HG03060 (cell line): ENCODE measurements at regions not wholly inside any gene's neighbourhood (a gene's known extent, or its start where the extent isn't known, plus 50 kb on each side); places are given as distances from the start of the nearest gene placed in this dataset.
"Not testable (repeated sequence)": the region's sequence is repeated elsewhere in the genome, so short reads cannot be mapped to it uniquely, and the experiment has no call there.

Source experiments
- ATAC-seq: cut with Tn5 transposase; IDR thresholded peaks from one replicate; pipeline ENCODE4 v1.9.1; 2021; ENCODE audit warnings: low read depth, moderate number of reproducible peaks; ENCODE audit not compliant: unreplicated experiment

DNA sequence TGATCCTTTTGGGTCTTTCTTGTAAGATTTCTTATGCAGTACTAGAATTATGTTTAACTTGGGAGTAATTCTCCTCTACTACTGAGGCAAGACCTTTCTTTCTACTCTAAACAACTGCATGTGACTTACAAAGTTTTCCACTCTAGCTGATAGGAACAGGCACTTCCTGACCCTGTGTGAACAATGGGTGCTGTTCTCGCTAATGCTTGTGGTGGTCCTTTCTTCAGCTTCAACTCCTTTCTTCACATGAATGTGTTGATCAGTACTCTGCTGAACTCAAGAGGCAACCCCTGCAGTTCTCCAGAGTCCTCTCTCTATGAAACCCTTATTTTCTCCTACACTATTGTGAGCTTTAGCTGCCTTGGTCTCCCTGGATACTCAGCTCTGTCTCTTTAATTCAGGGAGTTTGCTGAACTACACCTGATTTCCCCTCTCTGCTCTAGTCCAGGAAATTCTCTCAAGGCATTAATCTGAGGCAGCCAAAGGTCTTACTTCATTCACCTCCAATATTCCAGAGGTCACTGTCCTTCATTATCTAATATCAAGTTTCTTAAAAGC, 484.6 kb upstream of the PIK3R1 start:
- no peak for ATAC-seq

DNA sequence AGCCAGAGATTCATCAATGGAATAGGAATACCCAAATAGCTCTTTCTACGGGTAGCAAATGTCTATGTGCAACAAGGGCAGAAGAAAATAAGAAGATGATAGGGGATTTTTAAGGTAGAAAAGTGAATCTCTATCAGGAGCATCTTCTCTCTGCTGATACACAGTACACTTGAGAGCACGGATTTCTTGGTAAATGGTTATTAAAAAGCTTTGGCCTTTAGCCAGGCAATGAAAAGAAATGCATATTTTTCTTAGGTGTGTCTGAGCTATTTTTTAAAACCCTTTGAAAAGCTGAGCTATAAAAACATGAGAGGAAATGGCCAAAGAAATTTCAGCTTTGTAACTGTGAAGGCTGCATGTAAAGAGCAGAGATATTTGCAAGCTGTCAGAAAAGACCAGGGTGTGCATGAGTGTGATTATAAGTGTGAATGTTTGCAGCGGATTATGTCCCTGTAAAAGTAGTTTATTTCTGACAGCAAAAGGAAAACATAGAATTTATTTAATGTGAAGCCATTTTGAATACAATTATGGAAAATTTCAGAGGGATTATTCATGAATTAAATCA, 487.1 kb upstream of the PIK3R1 start:
- no peak for ATAC-seq

DNA sequence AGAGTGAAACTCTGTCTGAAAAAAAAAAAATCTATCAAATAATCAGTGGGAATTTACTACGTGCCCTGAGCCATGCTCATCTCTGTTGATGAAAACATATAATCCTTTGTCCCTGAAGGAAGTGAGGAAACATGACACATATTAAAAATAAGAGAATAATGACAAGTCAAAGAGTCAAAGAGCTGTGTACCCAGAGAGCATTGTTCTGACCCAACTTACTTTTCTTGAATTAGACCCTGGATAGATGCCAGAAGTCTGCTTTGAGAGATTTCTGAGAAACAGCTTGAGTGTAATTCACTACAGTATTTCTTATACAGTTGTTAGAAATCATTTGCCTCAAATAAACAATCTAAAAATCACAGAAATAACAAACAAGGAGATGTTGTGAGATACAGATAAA, 490.0 kb upstream of the PIK3R1 start:
- ATAC-seq, result no peak

DNA sequence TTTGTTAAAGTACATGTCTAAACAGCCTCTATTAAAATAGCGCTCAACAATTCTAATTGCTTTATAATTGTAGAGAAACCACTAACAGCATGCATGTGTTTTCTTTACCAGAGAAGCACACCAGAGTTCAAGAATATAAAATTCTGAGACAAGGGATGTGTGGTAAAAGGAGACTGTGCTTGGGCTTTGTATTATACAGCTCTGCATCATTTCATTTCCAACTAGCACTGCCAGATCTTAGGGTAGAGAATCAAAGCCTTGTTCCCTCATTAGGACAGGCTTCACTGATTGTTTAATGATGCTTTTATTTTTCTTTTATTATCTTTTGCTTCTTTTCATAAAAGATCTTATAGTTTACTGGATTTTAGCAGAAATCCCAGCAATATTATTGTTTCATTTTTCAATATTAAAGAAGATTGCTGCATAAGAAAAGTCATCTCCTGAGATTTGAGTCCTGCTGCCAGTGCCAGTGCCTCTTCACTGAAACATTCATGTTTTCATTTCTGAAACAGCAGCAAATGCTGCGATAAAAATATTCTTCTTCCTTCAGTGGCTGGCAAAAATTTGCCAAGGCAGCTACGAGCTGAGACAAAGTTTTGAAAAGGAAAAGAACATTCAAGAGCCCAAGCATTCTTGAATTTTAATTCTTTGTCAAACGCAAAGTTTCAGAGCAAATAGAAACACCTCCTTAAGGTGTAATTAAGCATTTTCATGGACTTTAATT, 491.0 kb upstream of the PIK3R1 start:
- no peak for ATAC-seq

DNA sequence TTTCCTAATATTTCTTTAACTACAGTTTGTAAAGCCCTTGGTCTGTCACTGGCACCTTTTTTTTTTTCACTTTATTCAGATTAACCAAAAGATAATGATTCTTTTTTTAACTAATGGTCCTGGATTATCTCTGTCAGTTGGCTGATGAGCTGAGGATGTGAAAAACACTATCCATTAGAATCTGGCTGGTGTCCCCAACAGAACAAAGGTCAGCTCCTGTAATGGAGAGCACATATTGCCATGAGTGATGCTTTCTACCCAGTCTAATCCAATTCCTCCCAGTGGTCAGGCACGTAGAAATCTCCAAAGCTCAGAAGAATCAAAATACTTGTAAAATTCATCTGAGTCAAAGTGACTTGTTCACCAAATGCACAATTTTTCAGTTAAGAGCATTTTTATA, 491.7 kb upstream of the PIK3R1 start:
- ATAC-seq, result no peak

DNA sequence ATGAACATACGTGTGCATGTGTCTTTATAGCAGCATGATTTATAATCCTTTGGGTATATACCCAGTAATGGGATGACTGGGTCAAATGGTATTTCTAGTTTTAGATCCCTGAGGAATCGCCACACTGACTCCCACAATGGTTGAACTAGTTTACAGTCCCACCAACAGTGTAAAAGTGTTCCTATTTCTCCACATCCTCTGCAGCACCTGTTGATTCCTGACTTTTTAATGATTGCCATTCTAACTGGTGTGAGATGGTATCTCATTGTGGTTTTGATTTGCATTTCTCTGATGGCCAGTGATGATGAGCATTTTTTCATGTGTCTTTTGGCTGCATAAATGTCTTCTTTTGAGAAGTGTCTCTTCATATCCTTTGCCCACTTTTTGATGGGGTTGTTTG, 493.0 kb upstream of the PIK3R1 start:
- not testable (repeated sequence) for ATAC-seq

DNA sequence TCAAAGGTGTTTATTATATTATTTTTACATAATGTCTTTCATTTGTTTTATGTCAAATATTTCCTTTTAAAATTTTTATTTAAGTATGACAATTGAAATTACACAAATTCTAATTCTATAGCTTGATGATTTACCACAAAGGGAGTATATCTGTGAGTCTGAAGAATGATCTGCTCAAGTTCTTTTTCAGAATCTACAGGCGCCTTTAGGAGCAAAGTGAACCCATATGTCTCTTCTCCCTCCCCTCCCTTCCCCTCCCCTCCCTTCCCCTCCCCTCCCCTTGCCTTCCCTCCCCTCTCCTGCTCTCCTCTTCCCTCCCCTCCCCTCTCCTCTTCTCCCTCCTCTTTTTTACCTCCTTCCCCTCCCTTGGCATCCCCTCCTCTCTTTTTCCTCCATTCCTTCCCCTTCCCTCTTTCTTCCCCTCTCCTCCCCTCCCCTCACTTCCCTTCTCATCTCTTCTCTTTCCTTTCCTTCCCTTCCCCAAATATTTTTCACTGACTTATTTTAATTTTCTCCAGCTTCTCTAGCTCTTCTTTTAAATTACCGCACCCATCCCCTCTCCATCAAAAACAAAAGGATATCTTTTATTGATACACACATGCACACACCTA, 495.3 kb upstream of the PIK3R1 start:
- no peak for ATAC-seq

DNA sequence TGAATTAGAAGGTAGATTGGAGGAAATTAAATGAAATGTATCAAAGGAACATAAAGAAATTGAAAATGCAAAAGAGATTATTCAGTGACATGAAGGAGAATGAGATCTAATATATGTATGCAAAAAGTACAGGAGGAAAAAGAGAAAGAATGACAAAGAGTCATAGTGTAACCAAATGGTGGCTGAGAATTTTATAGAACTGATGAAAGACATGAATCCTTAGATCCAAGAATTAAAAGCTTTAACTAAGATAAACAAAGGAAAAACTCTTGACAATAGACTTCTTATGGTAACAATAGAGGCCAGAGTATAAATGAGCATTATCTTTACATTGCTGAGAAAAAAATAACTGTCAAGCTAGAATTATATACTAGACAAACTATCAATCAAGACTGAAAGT, 505.4 kb upstream of the CD180 start:
- ATAC-seq, result no peak

DNA sequence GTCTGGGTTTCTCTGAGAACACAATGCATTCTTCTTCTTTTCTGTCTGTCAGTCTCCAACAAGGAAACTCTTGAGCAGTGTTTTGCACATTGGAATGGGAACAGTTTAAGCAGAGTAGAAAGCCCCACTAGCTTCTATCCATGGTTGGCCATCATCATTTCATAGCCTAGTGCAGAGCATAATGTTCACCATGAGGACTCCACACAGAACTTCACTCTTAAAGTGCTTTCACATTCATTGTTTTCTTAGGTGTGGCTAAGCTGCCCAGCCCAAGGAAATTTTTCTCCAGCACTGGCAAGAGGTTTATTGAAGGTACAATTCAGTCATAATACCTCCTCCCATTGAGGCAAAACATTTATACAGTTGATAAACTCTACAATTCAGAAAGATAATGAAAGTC, 503.0 kb upstream of the CD180 start:
- no peak for ATAC-seq

DNA sequence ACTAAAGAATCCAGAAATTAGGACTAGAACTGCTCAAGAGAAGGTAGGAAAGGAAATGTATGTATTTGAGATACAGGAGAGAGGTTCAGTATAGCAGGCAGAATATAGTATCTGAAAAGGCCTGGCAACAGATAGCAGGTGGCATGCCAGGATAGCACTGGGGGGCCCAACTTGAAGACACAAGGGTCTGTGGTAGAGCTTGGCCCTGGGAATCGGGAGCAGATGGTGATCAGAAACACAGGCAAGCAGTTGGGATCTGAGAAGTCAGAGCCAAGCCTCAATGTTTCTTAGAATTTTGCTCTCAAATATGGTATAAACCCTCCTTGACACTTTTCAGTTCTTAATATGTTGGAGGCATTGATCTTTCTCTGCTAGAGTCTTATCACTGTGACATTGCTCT, 499.8 kb upstream of the CD180 start:
- no peak for ATAC-seq

DNA sequence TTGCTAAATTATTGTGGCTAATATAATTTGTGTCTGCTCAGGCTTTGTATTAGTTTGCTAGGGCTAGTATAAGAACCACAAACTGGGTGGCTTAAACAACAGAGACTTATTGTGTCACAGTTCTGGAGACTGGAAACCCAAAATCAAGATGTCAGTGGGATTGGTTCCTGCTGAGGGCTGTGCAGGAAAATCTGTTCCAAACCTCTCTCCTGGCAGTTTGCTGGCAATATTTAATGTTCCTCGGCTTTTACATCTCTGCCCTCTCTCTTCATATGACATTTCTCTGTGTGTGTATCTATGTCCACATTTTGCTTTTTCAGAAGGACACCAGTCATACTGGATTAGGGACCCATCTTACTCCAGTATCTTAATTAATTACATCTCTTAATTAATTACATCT, 498.8 kb upstream of the CD180 start:
- no peak for ATAC-seq

DNA sequence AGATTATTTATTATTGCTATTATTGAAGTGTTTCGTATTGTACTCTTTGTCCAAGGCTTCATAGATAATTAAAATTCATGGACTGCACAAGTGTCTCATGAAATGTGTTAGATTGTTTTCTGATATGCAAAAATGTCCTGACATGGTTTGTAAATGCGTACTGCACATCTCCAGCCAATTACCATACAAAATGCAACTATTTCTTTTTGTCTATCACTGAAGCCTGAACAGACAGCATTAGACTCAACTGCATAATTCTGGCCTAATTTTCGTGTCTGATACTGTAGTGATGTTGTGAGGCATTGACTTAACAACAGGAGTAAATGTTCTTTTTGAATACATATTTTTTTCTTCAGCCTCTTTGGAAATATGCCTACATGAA, 498.2 kb upstream of the CD180 start:
- no peak for ATAC-seq

DNA sequence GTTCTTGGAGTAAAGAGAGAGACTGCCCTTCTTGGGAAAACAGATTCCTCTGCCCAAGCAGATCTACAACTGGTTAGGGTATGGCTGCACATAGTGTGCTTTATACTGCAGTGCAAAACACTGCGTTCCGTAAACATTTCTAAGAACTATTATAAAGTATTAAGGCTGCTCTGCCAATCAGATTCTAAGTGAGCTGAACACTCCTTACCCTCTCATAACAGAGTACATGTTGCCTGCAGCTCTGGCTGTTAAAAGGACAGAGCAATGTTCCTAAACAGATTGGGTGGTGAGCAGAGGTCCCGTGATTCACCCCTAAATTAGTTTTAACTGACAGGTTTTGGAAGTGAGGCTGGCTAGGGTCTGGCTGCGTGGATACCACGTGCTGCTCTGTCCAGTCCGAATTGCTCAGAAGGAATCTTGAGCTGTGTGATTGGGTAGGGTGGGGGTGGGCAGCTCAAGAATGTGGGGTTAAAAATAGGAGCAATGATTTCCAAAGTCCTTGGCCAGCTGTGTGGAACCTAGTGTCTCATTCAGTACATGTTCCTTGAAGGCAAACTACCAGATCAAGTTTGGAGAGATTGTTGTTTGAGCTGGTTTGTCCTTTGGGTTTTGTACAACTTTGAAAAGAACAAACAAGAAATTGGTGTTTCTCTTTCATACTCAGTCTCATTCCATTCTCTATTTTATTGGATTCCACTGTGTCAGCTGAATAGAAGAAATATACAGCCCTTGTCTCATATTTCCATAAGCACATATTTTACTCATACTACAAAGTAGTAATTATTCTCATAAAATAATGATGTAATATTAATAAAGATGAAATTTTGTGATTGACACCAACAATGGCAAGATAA, 497.6 kb upstream of the CD180 start:
- no peak for ATAC-seq

DNA sequence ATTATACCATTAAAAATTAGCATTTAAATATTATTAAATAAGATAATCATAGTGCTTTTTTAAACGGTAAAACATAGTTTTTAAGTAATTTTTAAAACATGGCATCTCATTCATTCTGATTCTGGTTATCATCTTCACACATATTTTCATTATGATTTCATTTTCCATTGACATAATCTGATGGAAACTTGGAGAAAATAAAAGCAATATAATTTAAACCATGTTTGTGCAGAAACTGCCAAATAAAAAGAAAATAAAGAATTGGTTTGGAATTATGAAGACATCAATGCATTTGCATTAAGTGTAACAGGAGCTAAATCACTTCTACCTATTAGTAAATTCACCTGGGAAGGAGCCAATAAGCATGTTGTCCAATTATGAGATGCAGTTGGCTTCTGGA, 490.1 kb upstream of the CD180 start:
- no peak for ATAC-seq

DNA sequence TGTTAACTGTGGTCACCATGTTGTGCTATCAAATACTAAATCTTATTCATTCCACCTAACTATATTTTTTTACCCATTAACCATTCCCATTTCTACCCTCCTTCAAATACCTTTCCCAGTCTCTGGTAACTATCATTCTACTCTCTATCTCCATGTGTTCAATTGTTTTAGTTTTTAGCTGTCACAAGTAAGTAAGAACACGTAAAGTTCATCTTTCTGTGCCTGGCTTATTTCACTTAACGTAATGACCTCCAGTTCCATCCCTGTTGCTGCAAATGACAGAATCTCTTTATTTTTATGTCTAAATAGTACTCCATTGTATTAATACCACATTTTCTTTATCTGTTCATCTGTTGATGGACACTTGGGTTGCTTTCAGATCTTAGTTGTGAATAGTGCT, 485.1 kb upstream of the CD180 start:
- ATAC-seq, result no peak

DNA sequence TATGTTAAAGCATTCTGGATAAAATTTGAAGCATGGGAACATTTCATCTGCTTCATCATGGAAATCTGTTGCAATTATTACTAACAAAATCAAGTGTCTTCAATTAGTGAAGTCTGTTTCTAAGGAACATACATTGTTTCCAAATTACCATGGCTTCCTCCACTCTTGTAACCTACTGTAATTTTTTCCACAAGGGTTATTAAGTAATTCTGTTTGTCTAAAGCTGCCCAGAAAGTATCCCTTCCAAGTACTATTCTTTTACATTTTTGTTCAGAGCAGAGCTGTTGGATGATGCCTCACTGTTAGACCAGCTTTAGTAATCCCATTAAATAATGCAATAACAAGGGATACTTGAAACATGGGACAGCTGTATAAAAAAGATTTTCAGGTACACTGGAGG, 483.5 kb upstream of the CD180 start:
- ATAC-seq, result no peak

DNA sequence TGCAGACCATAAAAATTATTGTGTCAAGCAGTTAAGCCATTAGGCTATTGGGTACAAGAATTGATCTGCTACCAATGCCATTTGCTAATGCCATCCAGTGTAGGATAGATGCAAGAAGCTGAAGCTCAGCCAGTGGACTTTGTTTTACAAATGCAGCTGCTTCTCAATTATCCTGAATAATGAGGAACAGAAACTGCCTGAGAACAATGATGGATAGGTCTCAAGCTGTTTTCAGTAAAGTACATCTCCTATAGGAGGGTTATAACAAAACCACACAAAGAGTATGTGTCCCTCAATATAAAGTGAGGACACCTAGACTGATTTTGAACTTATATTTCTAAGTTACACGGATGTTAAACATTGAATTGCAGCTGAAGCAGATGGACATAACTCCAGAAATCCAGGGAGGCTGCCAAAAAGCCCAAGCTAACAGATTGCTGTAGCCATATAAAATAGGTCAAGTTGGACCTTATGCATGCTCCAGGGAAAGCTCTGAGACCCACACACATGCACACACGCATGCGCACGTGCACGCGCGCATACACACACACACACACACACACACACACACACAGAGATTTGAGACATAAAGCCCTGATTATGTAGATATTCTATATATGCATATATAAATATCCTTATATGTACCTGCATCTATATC, 482.7 kb upstream of the CD180 start:
- no peak for ATAC-seq

DNA sequence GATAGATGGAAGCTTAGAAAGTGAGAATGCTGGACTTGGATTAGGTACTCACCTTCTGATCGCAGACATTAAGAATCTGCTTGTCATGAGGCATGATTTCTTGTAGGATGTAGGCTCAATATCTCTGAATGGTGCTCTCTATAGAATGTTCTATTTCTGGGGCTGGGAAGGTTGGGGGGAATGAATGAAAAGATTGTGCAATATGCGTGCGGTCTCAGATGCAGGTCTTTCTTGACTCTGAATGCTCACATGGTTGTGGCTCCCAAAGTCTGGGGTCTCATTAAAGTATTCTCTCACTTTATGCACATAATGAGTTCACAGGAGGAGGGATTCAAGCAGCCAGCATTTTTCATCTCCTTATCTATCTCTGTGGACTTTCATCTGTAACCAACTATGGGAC, 482.0 kb upstream of the CD180 start:
- no peak for ATAC-seq

DNA sequence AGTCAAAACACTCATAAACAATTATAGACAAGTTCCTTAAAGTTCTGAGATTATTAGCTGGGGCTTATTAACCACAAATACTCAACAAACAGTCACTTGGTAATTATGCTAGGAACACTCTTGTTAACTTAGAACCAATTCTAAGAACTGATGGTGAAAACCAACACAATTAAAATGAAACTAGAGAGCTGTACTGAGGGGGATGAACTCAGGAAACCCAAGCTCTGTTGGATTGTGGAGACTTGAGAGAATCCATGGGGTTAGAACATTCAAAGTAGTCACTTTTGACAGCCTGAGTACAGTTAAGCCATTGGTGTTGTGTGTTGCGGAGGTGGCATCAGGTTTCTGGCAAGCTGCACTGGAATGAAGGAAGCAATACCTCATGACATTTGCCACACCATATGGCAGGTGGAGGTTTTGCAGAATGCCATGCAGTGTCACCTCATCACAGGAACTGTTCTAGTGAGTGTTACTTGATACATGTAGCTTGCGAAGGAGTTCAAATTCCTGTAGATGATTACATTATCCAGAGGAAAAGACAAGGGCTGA, 480.9 kb upstream of the CD180 start:
- no peak for ATAC-seq

DNA sequence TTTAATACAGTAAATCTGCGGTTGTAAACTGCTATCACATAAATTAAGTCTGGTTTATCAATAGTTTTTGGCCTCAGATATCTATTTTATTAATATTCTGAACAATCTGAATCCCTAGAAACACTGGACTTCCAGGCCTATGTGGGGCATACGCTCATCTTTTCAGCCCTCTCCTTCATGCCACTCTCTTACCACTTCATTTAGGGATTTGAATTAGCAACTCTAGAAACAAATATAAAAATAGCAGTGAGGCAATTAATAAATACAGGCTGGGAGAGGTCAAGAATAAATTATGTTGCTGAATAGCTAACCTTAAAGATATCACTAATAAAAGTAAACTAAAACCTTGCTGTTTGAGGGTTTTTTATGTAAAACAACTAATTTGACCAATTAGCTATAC, 480.3 kb upstream of the CD180 start:
- no peak for ATAC-seq
